ENCODE measurements at regions not wholly inside any gene's neighbourhood (a gene's known extent, or its start where the extent isn't known, plus 50 kb on each side); places are given as distances from the start of the nearest gene placed in this dataset.

DNA sequence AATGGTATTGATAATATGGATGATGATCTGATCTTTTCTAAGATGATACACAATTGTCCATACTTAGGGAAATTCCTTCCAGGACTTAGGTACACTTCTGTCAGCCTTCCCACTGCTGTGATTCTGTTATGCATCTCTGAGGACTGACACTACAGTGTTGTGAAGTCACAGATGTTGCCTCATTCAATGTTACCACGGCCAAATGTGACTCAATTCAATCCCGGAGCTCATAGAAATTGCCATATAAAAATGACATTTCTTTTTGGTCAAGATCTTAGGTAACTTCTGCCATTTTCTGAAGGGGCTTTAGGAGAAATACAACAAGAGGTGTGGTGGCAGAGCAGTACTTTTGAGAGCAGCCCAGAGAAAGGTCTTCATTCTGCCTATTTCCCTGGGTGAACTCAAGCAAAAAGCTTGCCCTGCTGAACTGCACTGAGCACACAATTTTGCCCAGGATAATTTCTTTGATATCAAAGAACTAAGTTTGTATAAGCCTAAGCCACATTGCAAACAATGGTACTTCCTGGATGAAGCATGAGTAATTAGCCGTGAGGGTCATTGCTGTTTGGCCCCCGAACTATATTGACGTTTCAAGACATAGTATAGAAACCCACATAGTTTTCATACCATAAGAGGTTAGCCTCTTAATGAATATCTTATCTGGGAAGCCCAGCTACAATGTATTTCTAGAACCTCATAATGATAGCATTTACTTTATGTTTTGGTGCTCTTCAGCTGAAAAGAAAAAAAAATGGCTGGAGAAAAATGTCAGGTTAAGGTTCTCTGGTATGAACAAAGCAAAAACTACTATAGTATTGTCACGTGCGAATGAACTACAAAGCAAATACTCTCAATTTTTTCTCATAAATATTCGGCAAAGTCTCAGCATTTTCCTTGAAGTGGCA is 437.4 kb downstream of the MEIS1 start:
- peaks cover 28% of the 10 kb centered on the region for H3K9me3 Mint-ChIP-seq
- H3K27me3 Mint-ChIP-seq, result no peaks in the 10 kb centered on the region
- intact Hi-C loops (cut with micrococcal nuclease), result no loop called here

DNA sequence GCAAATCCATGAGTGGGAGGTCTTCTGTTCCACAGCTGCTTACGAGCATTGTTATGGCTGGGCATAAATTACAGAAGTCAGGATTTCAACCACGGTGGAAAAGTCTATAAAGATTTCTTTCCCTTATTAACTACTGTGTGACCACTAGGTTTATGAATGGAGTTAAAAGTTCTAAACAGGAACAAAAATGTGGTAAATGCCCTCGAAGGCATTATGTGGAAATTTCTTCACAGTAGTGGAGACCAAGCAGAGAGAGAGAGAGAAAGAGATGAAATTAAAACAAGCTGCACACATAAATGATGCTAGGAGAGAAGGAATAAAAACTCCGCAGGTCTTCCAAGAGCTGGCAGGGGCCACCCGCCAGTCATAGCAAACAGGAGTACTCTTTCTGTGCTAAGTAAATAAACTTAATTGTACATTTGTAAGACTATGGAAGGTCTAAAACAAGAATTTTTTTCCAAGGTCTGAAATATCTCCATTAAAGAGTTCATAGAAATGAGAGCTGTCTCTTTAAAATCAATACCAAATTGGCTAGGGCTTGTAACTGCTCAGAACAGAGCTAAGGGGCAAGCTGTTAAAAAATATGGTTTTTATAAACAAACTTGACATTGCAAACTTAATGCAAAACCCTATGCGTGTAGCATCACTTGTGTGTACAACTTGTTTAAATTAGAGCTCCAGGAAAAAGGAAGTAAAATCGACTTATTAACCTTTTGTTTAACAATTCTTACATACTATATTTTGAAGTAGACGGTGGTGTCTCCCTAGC is 438.2 kb downstream of the MEIS1 start:
- intact Hi-C loops (cut with micrococcal nuclease), result no loop called here
- Mint-ChIP-seq H3K27me3 (no peaks in the 10 kb centered on the region), H3K9me3 (peaks cover 23% of the 10 kb centered on the region), H3K27ac (no peak overlapping the region), H3K36me3 (ENCODE audit: low read depth) (no peaks in the 10 kb centered on the region), H3K4me3 (no peak overlapping the region), H3K4me1 (ENCODE audit: low read depth) (no peaks in the 10 kb centered on the region)

More for the DNA sequence above, 437.4 kb downstream of the MEIS1 start:
- Mint-ChIP-seq H3K4me3 (no peak overlapping the region), H3K4me1 (ENCODE audit: low read depth) (no peaks in the 10 kb centered on the region), H3K27ac (no peak overlapping the region), H3K36me3 (ENCODE audit: low read depth) (no peaks in the 10 kb centered on the region)

DNA sequence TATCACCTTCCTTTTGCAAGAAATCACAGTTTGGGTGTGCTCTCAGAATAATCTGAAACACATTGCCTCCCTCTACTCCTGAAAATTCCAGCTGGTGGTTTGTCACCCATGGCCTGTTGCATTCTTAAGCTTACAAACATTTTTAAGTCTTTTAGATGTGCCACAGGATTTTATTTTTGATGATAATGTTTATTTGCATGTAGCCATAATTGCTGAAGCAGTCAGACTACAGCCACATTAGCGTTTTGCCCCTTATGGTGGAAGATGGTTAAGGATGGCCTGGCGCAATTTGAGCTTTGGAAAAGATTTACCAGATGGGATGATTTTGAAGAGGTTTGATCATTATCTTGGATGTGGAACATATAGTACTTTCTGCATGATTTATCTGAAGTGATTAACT is 439.5 kb downstream of the MEIS1 start:
- no peak overlapping the region for H3K4me3 Mint-ChIP-seq
- no peaks in the 10 kb centered on the region for H3K27me3 Mint-ChIP-seq
- no peak overlapping the region for H3K27ac Mint-ChIP-seq
- no peaks in the 10 kb centered on the region for H3K4me1 Mint-ChIP-seq (ENCODE audit: low read depth)
- intact Hi-C loops (cut with micrococcal nuclease), result no loop called here
- H3K9me3 Mint-ChIP-seq, result peaks cover 13% of the 10 kb centered on the region
- H3K36me3 Mint-ChIP-seq (ENCODE audit: low read depth), result no peaks in the 10 kb centered on the region

DNA sequence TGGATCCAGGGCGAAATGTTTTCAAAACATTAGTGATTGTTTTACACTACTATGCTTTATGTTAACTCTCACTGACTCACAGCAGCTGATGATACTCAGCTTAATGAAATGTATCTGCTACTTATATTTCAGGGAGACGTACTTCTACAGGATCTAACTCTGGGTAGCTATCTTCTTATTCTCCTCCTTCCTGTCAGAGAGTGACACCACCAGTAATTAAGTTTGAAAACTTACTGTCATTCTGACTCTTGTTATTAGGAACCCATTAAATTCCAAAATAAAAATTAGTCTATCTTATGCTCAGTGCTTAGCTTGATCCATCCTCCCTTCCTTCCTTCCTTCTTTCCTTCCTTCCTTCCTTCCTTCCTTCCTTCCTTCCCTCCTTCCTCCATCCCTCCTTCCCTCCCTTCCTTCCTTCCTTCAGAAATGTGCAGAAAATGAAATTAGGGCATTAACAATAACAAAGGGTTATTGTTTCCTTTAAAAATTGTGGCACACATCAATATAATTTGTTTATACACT is 441.1 kb downstream of the MEIS1 start:
- Mint-ChIP-seq H3K27me3 (no peaks in the 10 kb centered on the region), H3K4me1 (ENCODE audit: low read depth) (no peaks in the 10 kb centered on the region), H3K27ac (no peak overlapping the region), H3K9me3 (no peaks in the 10 kb centered on the region), H3K4me3 (no peak overlapping the region), H3K36me3 (ENCODE audit: low read depth) (no peaks in the 10 kb centered on the region)
- intact Hi-C loops (cut with micrococcal nuclease), result no loop called here

DNA sequence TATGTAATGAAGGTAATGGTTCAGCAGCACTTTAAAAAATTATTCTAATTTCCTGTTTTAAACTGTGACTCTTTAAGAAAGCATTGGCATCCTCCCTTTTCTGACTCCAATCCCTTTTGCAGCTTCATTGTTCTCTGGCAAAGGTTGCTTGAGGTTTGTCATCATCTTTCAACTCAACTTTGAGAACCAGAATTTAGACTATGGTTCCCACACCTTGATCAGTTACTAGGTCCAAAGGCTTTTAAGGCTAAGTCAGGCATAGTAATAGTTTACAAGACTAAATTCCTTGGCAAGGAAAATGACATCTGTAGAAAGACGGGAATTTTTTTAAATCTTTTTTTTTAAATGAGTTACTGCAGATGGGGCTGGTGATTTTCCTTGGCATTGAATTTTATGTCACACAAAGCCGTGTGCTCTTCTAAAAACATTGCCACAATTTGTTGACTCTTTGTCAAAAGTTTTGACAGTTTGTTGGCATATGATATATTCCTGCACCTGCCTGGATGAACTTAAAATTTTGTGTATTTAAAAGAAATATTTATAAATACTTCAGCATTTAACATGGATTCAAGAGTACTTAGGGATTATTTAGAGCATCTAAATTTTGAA is 451.0 kb downstream of the MEIS1 start:
- no peak overlapping the region for H3K4me3 Mint-ChIP-seq
- H3K9me3 Mint-ChIP-seq, result peaks cover 16% of the 10 kb centered on the region
- intact Hi-C loops (cut with micrococcal nuclease), result no loop called here
- H3K4me1 Mint-ChIP-seq (ENCODE audit: low read depth), result no peaks in the 10 kb centered on the region
- no peaks in the 10 kb centered on the region for H3K36me3 Mint-ChIP-seq (ENCODE audit: low read depth)
- no peak overlapping the region for H3K27ac Mint-ChIP-seq
- H3K27me3 Mint-ChIP-seq, result no peaks in the 10 kb centered on the region

DNA sequence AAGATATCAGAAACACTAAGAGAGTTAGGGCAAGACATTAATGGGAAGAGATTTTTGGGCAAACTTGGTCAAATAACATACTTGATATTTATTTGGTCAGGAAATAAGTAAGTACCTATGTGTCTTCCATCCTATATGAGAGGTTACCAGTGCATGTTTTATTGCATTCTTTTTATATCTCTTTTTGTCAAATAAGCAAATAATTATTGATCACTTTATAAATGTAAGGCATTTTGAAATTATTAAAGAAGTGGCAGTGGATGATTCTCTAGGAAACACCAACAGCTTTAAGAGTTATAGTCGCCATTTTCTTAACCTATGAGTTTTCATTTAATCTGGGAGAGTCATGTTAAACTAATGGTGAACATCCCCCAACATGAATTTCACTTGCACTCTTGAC is 453.3 kb downstream of the MEIS1 start:
- Mint-ChIP-seq H3K36me3 (ENCODE audit: low read depth) (no peaks in the 10 kb centered on the region), H3K4me1 (ENCODE audit: low read depth) (no peaks in the 10 kb centered on the region), H3K4me3 (no peak overlapping the region), H3K27me3 (no peaks in the 10 kb centered on the region), H3K27ac (no peak overlapping the region), H3K9me3 (peaks cover 16% of the 10 kb centered on the region)
- intact Hi-C loops (cut with micrococcal nuclease), result no loop called here

DNA sequence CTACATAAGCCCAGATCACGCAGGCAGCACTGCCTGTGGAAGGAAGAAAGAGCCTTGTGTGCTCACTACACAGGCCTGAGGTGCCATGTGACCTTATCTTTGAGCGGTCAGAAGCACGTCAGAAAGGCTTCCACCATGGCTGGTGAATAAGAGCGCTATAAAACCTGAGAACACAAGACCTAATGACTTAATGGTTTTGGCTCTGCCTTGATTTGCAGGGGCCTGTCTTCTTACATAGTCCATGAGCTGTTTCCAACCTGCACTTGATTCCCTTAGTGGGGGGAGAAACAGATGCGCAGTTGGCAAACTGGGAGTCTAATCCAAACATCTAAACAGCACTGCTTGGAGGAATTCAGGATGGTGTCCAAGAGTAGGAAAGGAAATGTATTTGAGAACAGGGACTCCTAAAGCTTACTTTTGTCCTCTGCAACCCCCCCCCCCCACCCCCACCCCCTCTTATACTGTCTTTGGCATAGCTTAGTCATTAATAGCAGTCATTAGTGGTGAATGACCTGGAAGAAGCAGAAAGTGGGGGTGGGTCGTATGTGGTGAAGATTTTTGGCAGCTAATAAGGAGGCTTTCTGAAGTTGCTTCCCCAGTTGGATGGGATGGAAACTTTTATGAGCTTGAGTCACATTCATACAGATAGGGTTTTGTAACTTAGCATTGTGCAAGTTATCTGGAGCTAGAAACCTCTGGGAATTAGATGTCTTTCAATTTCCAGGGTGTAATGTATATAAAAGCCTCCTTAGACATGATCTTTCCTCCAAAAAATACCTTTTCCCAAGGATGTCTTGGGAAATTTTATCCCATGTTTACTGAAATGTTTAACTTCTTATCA is 454.1 kb downstream of the MEIS1 start:
- Mint-ChIP-seq H3K9me3 (peaks cover 16% of the 10 kb centered on the region), H3K4me3 (no peak overlapping the region), H3K4me1 (ENCODE audit: low read depth) (no peaks in the 10 kb centered on the region), H3K27me3 (no peaks in the 10 kb centered on the region), H3K36me3 (ENCODE audit: low read depth) (no peaks in the 10 kb centered on the region), H3K27ac (no peak overlapping the region)
- intact Hi-C loops (cut with micrococcal nuclease), result no loop called here

DNA sequence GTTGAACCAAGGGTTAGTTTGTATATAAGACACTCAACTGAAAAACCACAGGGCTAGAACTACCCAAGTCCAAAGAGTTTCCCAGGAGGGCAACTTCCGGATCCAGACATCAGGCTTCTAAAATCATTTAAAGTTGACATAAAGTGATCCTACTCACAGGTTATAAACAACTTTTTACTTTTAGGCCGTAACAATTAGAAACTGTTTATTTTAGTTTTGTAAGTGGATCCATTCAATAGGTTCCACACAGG is 454.6 kb downstream of the MEIS1 start:
- H3K9me3 Mint-ChIP-seq, result peaks cover 12% of the 10 kb centered on the region
- H3K27me3 Mint-ChIP-seq, result no peaks in the 10 kb centered on the region
- no peaks in the 10 kb centered on the region for H3K36me3 Mint-ChIP-seq (ENCODE audit: low read depth)
- H3K4me1 Mint-ChIP-seq (ENCODE audit: low read depth), result no peaks in the 10 kb centered on the region
- intact Hi-C loops (cut with micrococcal nuclease), result no loop called here
- no peak overlapping the region for H3K4me3 Mint-ChIP-seq
- H3K27ac Mint-ChIP-seq, result no peak overlapping the region

DNA sequence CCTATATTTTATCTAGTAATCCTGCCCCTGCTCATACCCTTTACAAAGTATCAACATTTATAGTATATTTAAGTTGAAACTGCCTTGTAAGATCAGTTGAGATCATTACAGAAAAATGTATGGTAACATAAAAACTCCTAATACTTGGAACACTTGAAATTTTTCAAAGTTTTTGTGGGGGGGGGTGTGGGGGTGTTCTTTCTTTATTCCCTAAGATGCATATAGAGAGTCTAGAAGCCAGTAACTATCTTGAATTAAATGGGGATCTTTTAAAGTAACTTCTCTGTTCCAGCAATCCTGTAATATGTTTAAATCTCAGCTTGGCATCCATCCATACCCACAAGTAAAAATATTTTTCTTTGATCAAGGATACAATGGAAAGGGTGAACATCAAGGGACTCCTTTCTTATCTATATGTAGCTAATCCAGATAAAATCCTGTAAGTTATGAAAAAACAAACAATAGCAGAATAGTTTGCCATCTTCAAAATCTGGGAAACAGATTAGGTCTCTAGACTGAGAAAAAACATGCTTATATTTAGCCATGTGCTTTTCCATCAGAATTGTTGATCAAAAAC is 455.3 kb downstream of the MEIS1 start:
- no peaks in the 10 kb centered on the region for H3K27me3 Mint-ChIP-seq
- H3K9me3 Mint-ChIP-seq, result peaks cover 5% of the 10 kb centered on the region
- no peak overlapping the region for H3K4me3 Mint-ChIP-seq
- H3K4me1 Mint-ChIP-seq (ENCODE audit: low read depth), result no peaks in the 10 kb centered on the region
- no peaks in the 10 kb centered on the region for H3K36me3 Mint-ChIP-seq (ENCODE audit: low read depth)
- intact Hi-C loops (cut with micrococcal nuclease), result no loop called here
- no peak overlapping the region for H3K27ac Mint-ChIP-seq

DNA sequence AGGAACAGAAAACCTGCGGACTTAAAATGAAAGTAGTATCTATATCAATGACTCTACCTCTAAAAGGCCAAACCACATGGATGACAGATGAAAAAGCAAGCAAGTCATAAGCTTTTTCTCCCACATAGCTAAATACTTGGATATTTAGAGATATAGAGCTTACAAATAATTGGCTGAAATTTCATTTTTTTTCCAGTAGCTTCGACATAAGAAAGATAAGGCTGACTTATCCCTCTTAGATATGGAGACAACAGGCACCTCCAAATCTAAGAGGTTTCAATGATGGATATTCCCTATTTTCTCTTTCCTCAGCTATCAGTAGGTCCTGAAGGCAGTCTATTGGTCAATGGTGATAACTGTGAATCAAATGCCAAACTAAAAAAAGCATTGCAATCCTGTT is 460.3 kb downstream of the MEIS1 start:
- intact Hi-C loops (cut with micrococcal nuclease), result no loop called here
- H3K4me1 Mint-ChIP-seq (ENCODE audit: low read depth), result no peaks in the 10 kb centered on the region
- no peak overlapping the region for H3K27ac Mint-ChIP-seq
- no peak overlapping the region for H3K4me3 Mint-ChIP-seq
- peaks cover 14% of the 10 kb centered on the region for H3K9me3 Mint-ChIP-seq
- H3K36me3 Mint-ChIP-seq (ENCODE audit: low read depth), result no peaks in the 10 kb centered on the region
- no peaks in the 10 kb centered on the region for H3K27me3 Mint-ChIP-seq

DNA sequence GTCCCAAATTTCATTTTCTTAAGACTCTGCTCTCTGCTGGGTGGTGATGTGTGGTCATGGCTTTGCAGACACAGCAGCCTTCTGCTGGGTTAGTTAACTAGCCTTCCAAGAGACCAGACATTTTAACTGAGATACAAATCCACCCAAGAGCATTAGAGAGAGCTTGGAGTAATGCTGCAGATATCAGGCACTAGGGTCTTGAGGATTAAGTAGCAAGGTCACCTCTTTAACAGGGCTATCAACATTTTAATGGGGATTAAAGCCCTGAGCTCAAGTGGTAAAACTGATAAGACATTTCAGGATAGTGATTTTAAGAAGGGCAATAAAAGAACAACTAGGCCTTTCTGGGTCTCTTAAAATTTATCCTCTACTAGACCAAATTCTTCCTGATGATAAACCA is 461.2 kb downstream of the MEIS1 start:
- no peaks in the 10 kb centered on the region for H3K36me3 Mint-ChIP-seq (ENCODE audit: low read depth)
- H3K27ac Mint-ChIP-seq, result no peak overlapping the region
- intact Hi-C loops (cut with micrococcal nuclease), result no loop called here
- H3K9me3 Mint-ChIP-seq, result peaks cover 14% of the 10 kb centered on the region
- H3K4me1 Mint-ChIP-seq (ENCODE audit: low read depth), result no peaks in the 10 kb centered on the region
- H3K4me3 Mint-ChIP-seq, result no peak overlapping the region
- no peaks in the 10 kb centered on the region for H3K27me3 Mint-ChIP-seq

DNA sequence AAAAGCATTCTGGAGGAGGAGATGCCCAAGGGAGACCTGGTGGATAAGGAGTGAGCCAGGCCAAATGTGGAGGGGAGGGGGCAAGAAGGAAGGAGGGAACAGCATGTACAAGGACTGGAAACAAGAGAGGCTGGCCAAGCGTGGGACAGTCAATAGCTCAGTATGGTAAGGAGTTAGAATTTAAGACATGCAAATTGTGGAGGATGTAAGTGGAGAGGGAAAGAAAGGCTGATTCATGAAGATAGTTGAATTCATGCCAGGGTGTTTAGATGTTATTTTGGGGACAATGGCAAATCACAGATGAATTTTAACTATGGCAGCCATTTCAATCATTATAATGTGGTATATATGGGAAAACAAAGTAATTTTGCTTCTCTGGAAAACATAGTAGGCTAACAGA is 462.3 kb downstream of the MEIS1 start:
- H3K4me3 Mint-ChIP-seq, result no peak overlapping the region
- intact Hi-C loops (cut with micrococcal nuclease), result no loop called here
- no peaks in the 10 kb centered on the region for H3K27me3 Mint-ChIP-seq
- peaks cover 19% of the 10 kb centered on the region for H3K9me3 Mint-ChIP-seq
- no peaks in the 10 kb centered on the region for H3K4me1 Mint-ChIP-seq (ENCODE audit: low read depth)
- no peak overlapping the region for H3K27ac Mint-ChIP-seq
- no peaks in the 10 kb centered on the region for H3K36me3 Mint-ChIP-seq (ENCODE audit: low read depth)

DNA sequence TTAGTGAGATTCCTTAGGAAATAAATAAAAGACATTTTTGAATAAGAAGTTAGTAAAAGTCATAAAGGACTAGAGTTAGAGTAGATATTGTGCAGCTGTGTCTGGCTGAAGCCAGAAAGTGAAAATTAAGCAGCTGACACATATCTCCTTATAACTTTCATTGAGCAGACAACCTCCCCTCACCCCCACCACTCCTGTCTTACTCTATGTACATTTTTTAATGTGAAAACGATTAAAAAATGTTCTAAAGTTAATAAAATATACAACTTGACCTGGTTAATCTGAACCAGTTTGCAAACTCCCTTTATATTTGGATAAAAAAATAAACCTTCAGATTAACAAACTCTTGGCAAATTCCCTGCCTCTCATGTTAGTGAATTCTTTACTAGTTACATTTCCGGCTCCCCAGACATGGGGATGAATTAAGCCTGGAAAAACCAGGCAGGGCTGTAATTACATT is 462.8 kb downstream of the MEIS1 start:
- H3K4me1 Mint-ChIP-seq (ENCODE audit: low read depth), result no peaks in the 10 kb centered on the region
- H3K36me3 Mint-ChIP-seq (ENCODE audit: low read depth), result no peaks in the 10 kb centered on the region
- intact Hi-C loops (cut with micrococcal nuclease), result no loop called here
- H3K4me3 Mint-ChIP-seq, result no peak overlapping the region
- no peak overlapping the region for H3K27ac Mint-ChIP-seq
- H3K27me3 Mint-ChIP-seq, result no peaks in the 10 kb centered on the region
- H3K9me3 Mint-ChIP-seq, result peaks cover 24% of the 10 kb centered on the region

Measured in dendritic cell treated with granulocyte-macrophage colony-stimulating factor and Interleukin-4, amounts not matched to agents 40 ng/mL and 50 ng/mL, for 4 days (primary cell).